HEK293 (cell line): ENCODE measurements at regions not wholly inside any gene's neighbourhood (a gene's known extent, or its start where the extent isn't known, plus 50 kb on each side); places are given as distances from the start of the nearest gene placed in this dataset.
A peak's percentile ranks its signal among the peaks of the same experiment; 100 is the strongest.

Experiments used
- CTCF ChIA-PET: fragments of 350-600 bp; formaldehyde crosslinking; extraction: SDS; loops from one replicate; lab custom pipeline; 2021; ENCODE audit warnings: antibody characterized with exemption; lab: Yijun Ruan, JAX
- POLR2A ChIA-PET: fragments of 300-600 bp; formaldehyde crosslinking; extraction: SDS; loops from one replicate; lab custom pipeline; 2020; ENCODE audit warnings: antibody characterized with exemption, inconsistent platforms; lab: Yijun Ruan, JAX
- H3K27ac ChIP-seq: fragments of 200-500 bp; sonication (Bioruptor generic); 2 replicates; pipeline ENCODE4 v1.5.1; 2014; ENCODE audit warnings: low read depth, low read length, control low read depth, inconsistent platforms; ENCODE audit errors: extremely low read depth
- H3K36me3 ChIP-seq, 2 experiments: fragments of 200-500 bp in 1 of 2; sonication (Bioruptor generic) in 1 of 2; 1 replicate in 1 of 2; 2 replicates in 1 of 2; pipeline ENCODE4 v1.5.1; 2014 to 2017; ENCODE audit warnings: inconsistent platforms in 2 of 2, low read length in 2 of 2; ENCODE audit not compliant: control insufficient read depth in 2 of 2, insufficient read depth in 1 of 2
- H3K4me1 ChIP-seq: fragments of 200-500 bp; sonication (Bioruptor generic); 2 replicates; pipeline ENCODE4 v1.5.1; 2014; ENCODE audit warnings: mild to moderate bottlenecking, low read length, inconsistent platforms; ENCODE audit not compliant: control insufficient read depth, insufficient read depth
- H3K4me3 ChIP-seq: 2 replicates; pipeline ENCODE4 v1.5.1; 2011; ENCODE audit warnings: low read depth, mild to moderate bottlenecking, control low read depth, low read length, moderate library complexity
- H3K9me3 ChIP-seq: fragments of 200-500 bp; sonication (Bioruptor generic); 2 replicates; pipeline ENCODE4 v1.5.1; 2014; ENCODE audit warnings: low read depth, low read length, inconsistent platforms; ENCODE audit not compliant: control insufficient read depth, insufficient read depth
- GFI1B ChIP-seq: fragments of 450-650 bp; formaldehyde crosslinking; IDR thresholded peaks from 2 replicates; pipeline ENCODE4 v1.5.1; 2016; ENCODE audit warnings: missing biosample characterization, missing genetic modification characterization
- HOXA7 ChIP-seq: sonication (generic); formaldehyde crosslinking; IDR thresholded peaks from 2 replicates; pipeline ENCODE4 v1.8.1; 2022; ENCODE audit warnings: missing genetic modification reagents, borderline replicate concordance
- HOXD13 ChIP-seq: sonication (generic); formaldehyde crosslinking; IDR thresholded peaks from 2 replicates; pipeline ENCODE4 v1.8.0; 2022; ENCODE audit warnings: missing genetic modification reagents, borderline replicate concordance
- KLF7 ChIP-seq: fragments of 450-650 bp; formaldehyde crosslinking; IDR thresholded peaks from 2 replicates; pipeline ENCODE4 v1.5.1; 2016; ENCODE audit warnings: missing biosample characterization, missing genetic modification characterization, borderline replicate concordance
- PRDM6 ChIP-seq: fragments of 450-650 bp; formaldehyde crosslinking; IDR thresholded peaks from 2 replicates; pipeline ENCODE4 v1.5.1; 2017; ENCODE audit warnings: missing biosample characterization, missing genetic modification characterization
- SALL2 ChIP-seq: fragments of 450-650 bp; formaldehyde crosslinking; IDR thresholded peaks from 2 replicates; pipeline ENCODE4 v1.5.0; 2017; ENCODE audit warnings: missing biosample characterization, mild to moderate bottlenecking, missing genetic modification characterization, borderline replicate concordance
- ZBTB1 ChIP-seq: fragments of 450-650 bp; formaldehyde crosslinking; IDR thresholded peaks from 2 replicates; pipeline ENCODE4 v1.5.1; 2016; ENCODE audit warnings: missing biosample characterization, missing genetic modification characterization
- ZBTB17 ChIP-seq: fragments of 450-650 bp; formaldehyde crosslinking; IDR thresholded peaks from 2 replicates; pipeline ENCODE4 v1.5.1; 2016; ENCODE audit warnings: missing biosample characterization, missing genetic modification characterization
- ZBTB20 ChIP-seq: fragments of 450-650 bp; formaldehyde crosslinking; IDR thresholded peaks from 2 replicates; pipeline ENCODE4 v1.5.1; 2016; ENCODE audit warnings: missing biosample characterization, missing genetic modification characterization
- ZFHX2 ChIP-seq: fragments of 450-650 bp; formaldehyde crosslinking; conservative IDR thresholded peaks from 2 replicates; pipeline ENCODE4 v1.5.1; 2016; ENCODE audit warnings: missing biosample characterization, missing genetic modification characterization
- ZFP3 ChIP-seq: fragments of 450-650 bp; formaldehyde crosslinking; IDR thresholded peaks from 2 replicates; pipeline ENCODE4 v1.5.1; 2016; ENCODE audit warnings: low read depth, missing biosample characterization, missing genetic modification characterization
- ZFP41 ChIP-seq: fragments of 450-650 bp; formaldehyde crosslinking; IDR thresholded peaks from 2 replicates; pipeline ENCODE4 v1.5.1; 2016; ENCODE audit warnings: missing biosample characterization, missing genetic modification characterization, borderline replicate concordance
- ZNF2 ChIP-seq: fragments of 450-650 bp; formaldehyde crosslinking; IDR thresholded peaks from 2 replicates; pipeline ENCODE4 v1.5.1; 2016; ENCODE audit warnings: missing biosample characterization, missing genetic modification characterization
- ZNF223 ChIP-seq: fragments of 450-650 bp; formaldehyde crosslinking; IDR thresholded peaks from 2 replicates; pipeline ENCODE4 v1.5.1; 2016; ENCODE audit warnings: missing biosample characterization, missing genetic modification characterization
- ZNF354C ChIP-seq: fragments of 450-650 bp; formaldehyde crosslinking; IDR thresholded peaks from 2 replicates; pipeline ENCODE4 v1.5.1; 2016; ENCODE audit warnings: missing biosample characterization, missing genetic modification characterization, low read depth, borderline replicate concordance
- ZNF366 ChIP-seq: fragments of 450-650 bp; formaldehyde crosslinking; conservative IDR thresholded peaks from 2 replicates; pipeline ENCODE4 v1.5.1; 2016; ENCODE audit warnings: missing biosample characterization, missing genetic modification characterization
- ZNF394 ChIP-seq: fragments of 450-650 bp; formaldehyde crosslinking; IDR thresholded peaks from 2 replicates; pipeline ENCODE4 v1.5.1; 2016; ENCODE audit warnings: missing biosample characterization, missing genetic modification characterization, mild to moderate bottlenecking, moderate library complexity, borderline replicate concordance
- ZNF426 ChIP-seq: fragments of 450-650 bp; formaldehyde crosslinking; IDR thresholded peaks from 2 replicates; pipeline ENCODE4 v1.5.1; 2017; ENCODE audit warnings: missing biosample characterization, missing genetic modification characterization, mild to moderate bottlenecking, inconsistent platforms, moderate library complexity
- ZNF433 ChIP-seq: fragments of 450-650 bp; formaldehyde crosslinking; IDR thresholded peaks from 2 replicates; pipeline ENCODE4 v1.5.1; 2016; ENCODE audit warnings: missing biosample characterization, missing genetic modification characterization, low read depth
- ZNF473 ChIP-seq: fragments of 450-650 bp; formaldehyde crosslinking; IDR thresholded peaks from 2 replicates; pipeline ENCODE4 v1.5.1; 2017; ENCODE audit warnings: missing biosample characterization, missing genetic modification characterization
- ZNF513 ChIP-seq: fragments of 450-650 bp; IDR thresholded peaks from 2 replicates; pipeline ENCODE4 v1.5.1; 2018; ENCODE audit warnings: missing biosample characterization, missing genetic modification characterization
- ZNF555 ChIP-seq: fragments of 450-650 bp; formaldehyde crosslinking; conservative IDR thresholded peaks from 2 replicates; pipeline ENCODE4 v1.5.1; 2017; ENCODE audit warnings: missing biosample characterization, mild to moderate bottlenecking, missing genetic modification characterization, inconsistent platforms
- ZNF596 ChIP-seq: fragments of 450-650 bp; IDR thresholded peaks from 2 replicates; pipeline ENCODE4 v1.5.0; 2018; ENCODE audit warnings: missing biosample characterization, mild to moderate bottlenecking, missing genetic modification characterization, moderate library complexity
- ZNF623 ChIP-seq: fragments of 450-650 bp; formaldehyde crosslinking; IDR thresholded peaks from 2 replicates; pipeline ENCODE4 v1.5.1; 2016; ENCODE audit warnings: missing biosample characterization, missing genetic modification characterization
- ZNF664 ChIP-seq: fragments of 450-650 bp; formaldehyde crosslinking; IDR thresholded peaks from 2 replicates; pipeline ENCODE4 v1.5.1; 2016; ENCODE audit warnings: missing biosample characterization, missing genetic modification characterization
- TF ChIP-seq, protein P1 (sequence below): fragments of 450-650 bp; formaldehyde crosslinking; IDR thresholded peaks from 2 replicates; pipeline ENCODE4 v1.5.1; 2017; ENCODE audit warnings: missing biosample characterization, missing genetic modification characterization
- TF ChIP-seq, protein P2 (sequence below): fragments of 450-650 bp; formaldehyde crosslinking; conservative IDR thresholded peaks from 2 replicates; pipeline ENCODE4 v1.5.1; 2016; ENCODE audit warnings: low read depth, missing biosample characterization, missing genetic modification characterization

- ChIA-PET POLR2A (no interaction called here), CTCF (interaction anchor here (0.7 to 1.2 kb wide), 2 partner anchors 10 to 29 kb away, joined by 3 to 4 read pairs; no protein-coding TSS in a partner anchor)
- TF ChIP-seq HOXD13 (CRISPR knock-in tag) (no peak), ZNF596 (tag by site-specific recombination) (no peak), PRDM6 (tag by site-specific recombination) (no peak), SALL2 (tag by site-specific recombination) (no peak), ZNF664 (no peak), ZNF354C (tag by site-specific recombination) (no peak), ZNF473 (no peak), HOXA7 (CRISPR knock-in tag) (no peak), ZNF223 (tag by site-specific recombination) (no peak), ZFP41 (tag by site-specific recombination) (no peak), GFI1B (tag by site-specific recombination) (no peak), ZBTB17 (tag by site-specific recombination) (no peak), ZNF366 (tag by site-specific recombination) (no peak), ZBTB1 (no peak), ZNF426 (tag by site-specific recombination) (no peak), ZNF2 (tag by site-specific recombination) (no peak), ZBTB20 (tag by site-specific recombination) (no peak)
- TF ChIP-seq, protein P1, sequence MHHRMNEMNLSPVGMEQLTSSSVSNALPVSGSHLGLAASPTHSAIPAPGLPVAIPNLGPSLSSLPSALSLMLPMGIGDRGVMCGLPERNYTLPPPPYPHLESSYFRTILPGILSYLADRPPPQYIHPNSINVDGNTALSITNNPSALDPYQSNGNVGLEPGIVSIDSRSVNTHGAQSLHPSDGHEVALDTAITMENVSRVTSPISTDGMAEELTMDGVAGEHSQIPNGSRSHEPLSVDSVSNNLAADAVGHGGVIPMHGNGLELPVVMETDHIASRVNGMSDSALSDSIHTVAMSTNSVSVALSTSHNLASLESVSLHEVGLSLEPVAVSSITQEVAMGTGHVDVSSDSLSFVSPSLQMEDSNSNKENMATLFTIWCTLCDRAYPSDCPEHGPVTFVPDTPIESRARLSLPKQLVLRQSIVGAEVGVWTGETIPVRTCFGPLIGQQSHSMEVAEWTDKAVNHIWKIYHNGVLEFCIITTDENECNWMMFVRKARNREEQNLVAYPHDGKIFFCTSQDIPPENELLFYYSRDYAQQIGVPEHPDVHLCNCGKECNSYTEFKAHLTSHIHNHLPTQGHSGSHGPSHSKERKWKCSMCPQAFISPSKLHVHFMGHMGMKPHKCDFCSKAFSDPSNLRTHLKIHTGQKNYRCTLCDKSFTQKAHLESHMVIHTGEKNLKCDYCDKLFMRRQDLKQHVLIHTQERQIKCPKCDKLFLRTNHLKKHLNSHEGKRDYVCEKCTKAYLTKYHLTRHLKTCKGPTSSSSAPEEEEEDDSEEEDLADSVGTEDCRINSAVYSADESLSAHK (tag by site-specific recombination): no peak
- TF ChIP-seq, protein P2, sequence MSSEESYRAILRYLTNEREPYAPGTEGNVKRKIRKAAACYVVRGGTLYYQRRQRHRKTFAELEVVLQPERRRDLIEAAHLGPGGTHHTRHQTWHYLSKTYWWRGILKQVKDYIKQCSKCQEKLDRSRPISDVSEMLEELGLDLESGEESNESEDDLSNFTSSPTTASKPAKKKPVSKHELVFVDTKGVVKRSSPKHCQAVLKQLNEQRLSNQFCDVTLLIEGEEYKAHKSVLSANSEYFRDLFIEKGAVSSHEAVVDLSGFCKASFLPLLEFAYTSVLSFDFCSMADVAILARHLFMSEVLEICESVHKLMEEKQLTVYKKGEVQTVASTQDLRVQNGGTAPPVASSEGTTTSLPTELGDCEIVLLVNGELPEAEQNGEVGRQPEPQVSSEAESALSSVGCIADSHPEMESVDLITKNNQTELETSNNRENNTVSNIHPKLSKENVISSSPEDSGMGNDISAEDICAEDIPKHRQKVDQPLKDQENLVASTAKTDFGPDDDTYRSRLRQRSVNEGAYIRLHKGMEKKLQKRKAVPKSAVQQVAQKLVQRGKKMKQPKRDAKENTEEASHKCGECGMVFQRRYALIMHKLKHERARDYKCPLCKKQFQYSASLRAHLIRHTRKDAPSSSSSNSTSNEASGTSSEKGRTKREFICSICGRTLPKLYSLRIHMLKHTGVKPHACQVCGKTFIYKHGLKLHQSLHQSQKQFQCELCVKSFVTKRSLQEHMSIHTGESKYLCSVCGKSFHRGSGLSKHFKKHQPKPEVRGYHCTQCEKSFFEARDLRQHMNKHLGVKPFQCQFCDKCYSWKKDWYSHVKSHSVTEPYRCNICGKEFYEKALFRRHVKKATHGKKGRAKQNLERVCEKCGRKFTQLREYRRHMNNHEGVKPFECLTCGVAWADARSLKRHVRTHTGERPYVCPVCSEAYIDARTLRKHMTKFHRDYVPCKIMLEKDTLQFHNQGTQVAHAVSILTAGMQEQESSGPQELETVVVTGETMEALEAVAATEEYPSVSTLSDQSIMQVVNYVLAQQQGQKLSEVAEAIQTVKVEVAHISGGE: no peak
- H3K9me3 ChIP-seq: no peaks in the 10 kb centered on the region; the same call in 1 of the 2 replicates
- no peaks in the 10 kb centered on the region for H3K4me1 ChIP-seq
- no peaks in the 10 kb centered on the region for H3K36me3 ChIP-seq
- H3K27ac ChIP-seq: no peak overlapping the region
- H3K4me3 ChIP-seq: no peak overlapping the region
Measured at GRCh38 chr1:90143591-90143990, 148.7 kb downstream of the ZNF326 start.

DNA sequence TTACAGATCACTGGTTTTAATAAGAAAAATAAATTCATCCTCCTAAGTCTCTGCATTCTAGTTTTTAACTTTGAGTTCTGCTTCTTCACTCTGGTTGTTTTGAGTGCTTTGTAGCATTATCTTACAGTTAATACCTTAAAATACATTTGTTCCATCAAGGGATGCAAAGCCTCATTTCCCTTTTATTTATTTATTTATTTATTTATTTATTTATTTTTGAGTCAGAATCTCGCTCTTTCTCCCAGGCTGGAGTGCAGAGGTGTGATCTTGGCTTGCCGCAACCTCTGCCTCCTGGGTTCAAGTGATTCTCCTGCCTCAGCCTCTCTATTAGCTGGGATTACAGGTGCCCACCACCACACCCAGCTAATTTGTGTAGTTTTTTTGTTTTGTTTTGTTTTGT is 147.8 kb downstream of the ZNF326 start:
- ChIA-PET CTCF (interaction anchor here (1.2 kb wide), 1 partner anchor 9 kb away, joined by 4 read pairs; no protein-coding TSS in a partner anchor), POLR2A (no interaction called here)
- no peaks in the 10 kb centered on the region for H3K4me1 ChIP-seq
- H3K27ac ChIP-seq: no peak overlapping the region
- no peaks in the 10 kb centered on the region; the same call in 1 of the 2 replicates for H3K9me3 ChIP-seq
- H3K4me3 ChIP-seq: no peak overlapping the region
- no peaks in the 10 kb centered on the region for H3K36me3 ChIP-seq
- TF ChIP-seq KLF7 (tag by site-specific recombination) (no peak), ZNF473 (no peak), ZNF433 (tag by site-specific recombination) (0 out of 2 replicates have a peak, but pooled peaks have one; percentile 21), ZNF513 (tag by site-specific recombination) (no peak), ZNF555 (tag by site-specific recombination) (peak; percentile 39), ZNF394 (tag by site-specific recombination) (peak; percentile 61; the same call in 1 of the 2 replicates), ZFHX2 (tag by site-specific recombination) (no peak), ZFP3 (tag by site-specific recombination) (no peak), ZNF623 (peak; percentile 31; the same call in 1 of the 2 replicates)
